ENCODE measurements at regions not wholly inside any gene's neighbourhood (a gene's known extent, or its start where the extent isn't known, plus 50 kb on each side); places are given as distances from the start of the nearest gene placed in this dataset.

- peak; percentile 85 for DNase-seq
- H3K27ac ChIP-seq: peak overlapping the region; percentile 44
- no peaks in the 10 kb centered on the region for H3K36me3 ChIP-seq (replicated peaks)
- no peaks in the 10 kb centered on the region for H3K27me3 ChIP-seq (replicated peaks)
- no peak overlapping the region for H3K4me3 ChIP-seq (ENCODE audit: low read depth, low read length)
- TF ChIP-seq CTCF (IDR thresholded peaks at IDR 0.05; ENCODE audit: low read depth, low read length, missing control alignments): no peak
- in situ Hi-C loops (cut with HindIII; ENCODE audit: low pct_ligation_motif_present, low sequenced_read_pairs): no loop called here
These were observed 110.3 kb upstream of the BTBD3 start for GRCh38 chr20:11807054-11808048.

GRCh38 chr20:11808841-11809240, 108.9 kb upstream of the BTBD3 start:
- DNase-seq: no peak
- no peaks in the 10 kb centered on the region for H3K27me3 ChIP-seq (replicated peaks)
- no peaks in the 10 kb centered on the region for H3K36me3 ChIP-seq (replicated peaks)
- no peak for TF ChIP-seq CTCF (IDR thresholded peaks at IDR 0.05; ENCODE audit: low read depth, low read length, missing control alignments)
- no peak overlapping the region for H3K4me3 ChIP-seq (ENCODE audit: low read depth, low read length)
- H3K27ac ChIP-seq: no peak overlapping the region
- in situ Hi-C loops (cut with HindIII; ENCODE audit: low pct_ligation_motif_present, low sequenced_read_pairs): no loop called here

- Histone ChIP-seq H3K4me3 (ENCODE audit: low read depth, low read length) (no peak overlapping the region), H3K27ac (peak overlapping the region; percentile 65), H3K27me3 (replicated peaks) (no peaks in the 10 kb centered on the region), H3K36me3 (replicated peaks) (no peaks in the 10 kb centered on the region)
- DNase-seq: no peak
- in situ Hi-C loops (cut with HindIII; ENCODE audit: low pct_ligation_motif_present, low sequenced_read_pairs): no loop called here
- TF ChIP-seq CTCF (IDR thresholded peaks at IDR 0.05; ENCODE audit: low read depth, low read length, missing control alignments): no peak
These were observed 107.2 kb upstream of the BTBD3 start for GRCh38 chr20:11810311-11811083.

GRCh38 chr20:11813106-11813890, 104.4 kb upstream of the BTBD3 start:
- no peak for TF ChIP-seq CTCF (IDR thresholded peaks at IDR 0.05; ENCODE audit: low read depth, low read length, missing control alignments)
- DNase-seq: no peak
- Histone ChIP-seq H3K27me3 (replicated peaks) (no peaks in the 10 kb centered on the region), H3K4me3 (ENCODE audit: low read depth, low read length) (no peak overlapping the region), H3K27ac (no peak overlapping the region), H3K36me3 (replicated peaks) (no peaks in the 10 kb centered on the region)
- in situ Hi-C loops (cut with HindIII; ENCODE audit: low pct_ligation_motif_present, low sequenced_read_pairs): no loop called here

GRCh38 chr20:11814267-11814666, 103.4 kb upstream of the BTBD3 start:
- Histone ChIP-seq H3K27me3 (replicated peaks) (no peaks in the 10 kb centered on the region), H3K4me3 (ENCODE audit: low read depth, low read length) (no peak overlapping the region), H3K36me3 (replicated peaks) (no peaks in the 10 kb centered on the region), H3K27ac (peak overlapping the region; percentile 20)
- peak; percentile 78 for DNase-seq
- TF ChIP-seq CTCF (IDR thresholded peaks at IDR 0.05; ENCODE audit: low read depth, low read length, missing control alignments): no peak
- in situ Hi-C loops (cut with HindIII; ENCODE audit: low pct_ligation_motif_present, low sequenced_read_pairs): no loop called here
